B cell (primary cell): ENCODE measurements at regions not wholly inside any gene's neighbourhood (a gene's known extent, or its start where the extent isn't known, plus 50 kb on each side); places are given as distances from the start of the nearest gene placed in this dataset.

Experiments
- ATAC-seq: fragments of 200-7000 bp; cut with Tn5 transposase; one replicate; pipeline ENCODE4 v1.10.0; 2021; ENCODE audit warnings: low read depth, mild to moderate bottlenecking, moderate number of reproducible peaks, moderate library complexity
- CTCF ChIA-PET: fragments of 350-600 bp; sonication (Branson Sonifier 250); formaldehyde crosslinking; loops from one replicate; lab custom pipeline; 2021; ENCODE audit warnings: antibody characterized with exemption, inconsistent platforms; lab: Charles Lee
- POLR2A ChIA-PET: fragments of 350-600 bp; sonication (Branson Sonifier 250); formaldehyde crosslinking; loops from one replicate; lab custom pipeline; 2021; ENCODE audit warnings: antibody characterized with exemption; lab: Charles Lee
- DNase-seq: peaks from one replicate; pipeline ENCODE4 v3.0.0; 2013
- H2AFZ ChIP-seq: 2 replicates; pipeline ENCODE4 v1.6.1; 2012; ENCODE audit warnings: mild to moderate bottlenecking, low read depth, low read length; ENCODE audit not compliant: insufficient read depth, poor library complexity, severe bottlenecking
- H3K27ac ChIP-seq, 2 donors: 1 replicate in 1 of 2; 2 replicates in 1 of 2; pipeline ENCODE4 v1.5.1; 2012 to 2013; ENCODE audit warnings: low read length in 2 of 2, mild to moderate bottlenecking in 2 of 2, moderate library complexity in 1 of 2
- H3K27me3 ChIP-seq, 4 experiments: fragments of 200-600 bp in 1 of 4; sonication (generic) in 1 of 4; replicated peaks in 1 of 4; 1 replicate in 2 of 4; 2 replicates in 2 of 4; pipeline versions ENCODE4 v1.6.1 to v1.7.0; 2013 to 2016; ENCODE audit warnings: low read length in 3 of 4, mild to moderate bottlenecking in 2 of 4, mixed read lengths in 1 of 4, moderate library complexity in 1 of 4; ENCODE audit not compliant: insufficient read depth in 4 of 4, control insufficient read depth in 3 of 4; ENCODE audit errors: control extremely low read depth in 1 of 4
- H3K36me3 ChIP-seq, 2 experiments: replicated peaks in 1 of 2; 1 replicate in 1 of 2; 2 replicates in 1 of 2; pipeline versions ENCODE4 v1.6.1 to v1.7.1; 2013; ENCODE audit warnings: low read length in 1 of 2; ENCODE audit not compliant: insufficient read depth in 2 of 2, control insufficient read depth in 1 of 2; ENCODE audit errors: control extremely low read depth in 1 of 2, extremely low read depth in 1 of 2
- H3K4me1 ChIP-seq, 2 donors: fragments of 200-600 bp in 1 of 2; sonication (generic) in 1 of 2; 1 replicate in 1 of 2; 2 replicates in 1 of 2; pipeline versions ENCODE4 v1.5.1 to v1.6.1; 2013 to 2017; ENCODE audit warnings: low read length in 2 of 2; ENCODE audit not compliant: control insufficient read depth in 2 of 2, insufficient read depth in 2 of 2
- H3K4me2 ChIP-seq: replicated peaks from 2 replicates; pipeline ENCODE3; 2012; ENCODE audit warnings: mild to moderate bottlenecking, low read depth, low read length; ENCODE audit not compliant: poor library complexity, severe bottlenecking
- H3K4me3 ChIP-seq, 5 experiments: fragments of 200-600 bp in 1 of 5; sonication (generic) in 1 of 5; 1 replicate in 3 of 5; 2 replicates in 2 of 5; pipeline versions ENCODE4 v1.5.1 to v1.7.0; 2011 to 2016; ENCODE audit warnings: low read length in 4 of 5, mild to moderate bottlenecking in 4 of 5, low read depth in 2 of 5, control low read depth in 1 of 5, moderate library complexity in 1 of 5; ENCODE audit not compliant: insufficient read depth in 1 of 5; ENCODE audit errors: control extremely low read depth in 1 of 5, extremely low read depth in 1 of 5
- H3K79me2 ChIP-seq: fragments of 200-600 bp; sonication (generic); one replicate; pipeline ENCODE4 v1.6.0; 2016; ENCODE audit warnings: low read length; ENCODE audit not compliant: control insufficient read depth, insufficient read depth
- H3K9ac ChIP-seq: fragments of 200-600 bp; sonication (generic); 2 replicates; pipeline ENCODE4 v1.6.1; 2017; ENCODE audit warnings: mild to moderate bottlenecking, low read length, moderate library complexity
- H3K9me3 ChIP-seq, 3 donors: one replicate each; pipeline versions ENCODE4 v1.6.1 to v1.7.1; 2013; ENCODE audit warnings: low read length in 2 of 3; ENCODE audit not compliant: control insufficient read depth in 2 of 3, insufficient read depth in 1 of 3; ENCODE audit errors: control extremely low read depth in 1 of 3
- H4K20me1 ChIP-seq: 2 replicates; pipeline ENCODE4 v1.6.0; 2012; ENCODE audit warnings: mild to moderate bottlenecking, low read length; ENCODE audit not compliant: insufficient read depth, control insufficient read depth, poor library complexity, severe bottlenecking
- H3K27ac Mint-ChIP-seq: one replicate; pipeline ENCODE4 v1.8.0; 2021; ENCODE audit warnings: mixed read lengths
- H3K27me3 Mint-ChIP-seq: one replicate; pipeline ENCODE4 v1.8.0; 2021; ENCODE audit warnings: mixed read lengths
- H3K4me1 Mint-ChIP-seq: one replicate; pipeline ENCODE4 v1.8.0; 2021; ENCODE audit warnings: mixed read lengths
- H3K4me3 Mint-ChIP-seq: one replicate; pipeline ENCODE4 v1.8.0; 2021; ENCODE audit warnings: mixed read lengths
- H3K9me3 Mint-ChIP-seq: one replicate; pipeline ENCODE4 v1.8.0; 2022; ENCODE audit warnings: mixed read lengths; ENCODE audit not compliant: insufficient read depth
- CTCF ChIP-seq: fragments of 200-600 bp; IDR thresholded peaks from one replicate; pipeline ENCODE4 v1.8.0; 2022; ENCODE audit warnings: antibody characterized with exemption, mild to moderate bottlenecking
- EZH2 ChIP-seq: IDR thresholded peaks from 2 replicates; pipeline ENCODE4 v1.6.1; 2012; ENCODE audit warnings: borderline replicate concordance, low read depth, mild to moderate bottlenecking, moderate library complexity, low read length; ENCODE audit not compliant: insufficient read depth, poor library complexity, severe bottlenecking
- WGBS: methylation state at CpG from one replicate; pipeline ENCODE4 v1.1.5; 2013; ENCODE audit warnings: missing lambda C conversion rate; ENCODE audit not compliant: insufficient coverage; 5-methylcytosine and 5-hydroxymethylcytosine counted together
- intact Hi-C: fragments of 100-400 bp; cut with micrococcal nuclease; formaldehyde crosslinking; loops from one replicate; pipeline ENCODE4 v1.10.0; 2022

DNA sequence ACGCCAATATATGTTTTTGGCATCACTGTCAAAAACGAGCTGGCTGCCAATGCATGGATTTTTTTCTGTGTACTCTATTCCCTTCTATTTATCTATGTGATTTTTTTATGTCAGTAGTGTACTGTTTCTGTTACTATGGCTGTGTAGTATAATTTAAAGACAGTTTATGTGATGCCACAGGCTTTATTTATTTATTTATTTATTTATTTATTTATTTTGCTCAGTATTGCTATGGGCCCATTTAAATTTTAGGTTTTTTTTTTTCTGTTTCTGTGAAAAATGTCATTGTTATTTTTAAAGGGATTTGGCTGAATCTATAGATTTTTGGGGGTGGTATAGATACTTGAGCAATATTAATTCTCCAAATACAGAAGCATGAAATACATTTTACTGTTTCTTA lies 338.4 kb upstream of the POU3F4 start:
- no peak overlapping the region for H3K9ac ChIP-seq
- ATAC-seq (no peak), DNase-seq (no peak)
- no peaks in the 10 kb centered on the region for H4K20me1 ChIP-seq
- no peak overlapping the region for H3K4me3 Mint-ChIP-seq
- H3K9me3 ChIP-seq = peaks cover 0 to 4% (median 0%) of the 10 kb centered on the region in 3 donors
- H3K79me2 ChIP-seq = no peaks in the 10 kb centered on the region
- H3K9me3 Mint-ChIP-seq = no peaks in the 10 kb centered on the region
- no peak overlapping the region for H3K27ac ChIP-seq
- H3K36me3 ChIP-seq = no peaks in the 10 kb centered on the region
- H3K4me1 Mint-ChIP-seq = no peaks in the 10 kb centered on the region
- POLR2A ChIA-PET = no interaction called here
- no peaks in the 10 kb centered on the region for H3K4me1 ChIP-seq
- H3K27me3 ChIP-seq = no peaks in the 10 kb centered on the region
- H3K27ac Mint-ChIP-seq = no peak overlapping the region
- H3K27me3 Mint-ChIP-seq = no peaks in the 10 kb centered on the region
- H3K4me2 ChIP-seq = no peak overlapping the region
- H2AFZ ChIP-seq = no peak overlapping the region
- TF ChIP-seq CTCF (no peak), EZH2 (no peak)
- WGBS = no CpG with 5 or more reads among the region's 2 CpGs
- intact Hi-C loops = no loop called here
- H3K4me3 ChIP-seq = no peak overlapping the region
- CTCF ChIA-PET = no interaction called here

- H3K4me1 Mint-ChIP-seq = no peaks in the 10 kb centered on the region
- H3K4me3 Mint-ChIP-seq = no peak overlapping the region
- H3K27ac Mint-ChIP-seq = no peak overlapping the region
- no peaks in the 10 kb centered on the region for H3K79me2 ChIP-seq
- no peaks in the 10 kb centered on the region for H3K27me3 Mint-ChIP-seq
- no peaks in the 10 kb centered on the region for H4K20me1 ChIP-seq
- DNase-seq = no peak
- H3K4me3 ChIP-seq = no peak overlapping the region
- ATAC-seq = no peak
- H3K4me2 ChIP-seq = no peak overlapping the region
- no peaks in the 10 kb centered on the region for H3K4me1 ChIP-seq
- peaks cover 0 to 12% (median 0%) of the 10 kb centered on the region in 3 donors for H3K9me3 ChIP-seq
- intact Hi-C loops = no loop called here
- WGBS = 90% methylated on average over 3 of the region's 6 CpGs
- POLR2A ChIA-PET = no interaction called here
- no peak overlapping the region for H3K27ac ChIP-seq
- CTCF ChIA-PET = no interaction called here
- H3K9me3 Mint-ChIP-seq = no peaks in the 10 kb centered on the region
- H2AFZ ChIP-seq = no peak overlapping the region
- TF ChIP-seq EZH2 (no peak), CTCF (no peak)
- no peaks in the 10 kb centered on the region for H3K36me3 ChIP-seq
- H3K9ac ChIP-seq = no peak overlapping the region
- no peaks in the 10 kb centered on the region for H3K27me3 ChIP-seq
These were observed 323.1 kb upstream of the POU3F4 start for GRCh38 chrX:83185010-83185409.
